Osteoblast (primary cell): ENCODE measurements at regions not wholly inside any gene's neighbourhood (a gene's known extent, or its start where the extent isn't known, plus 50 kb on each side); places are given as distances from the start of the nearest gene placed in this dataset.

ENCODE experiments used
- DNase-seq: peaks from one replicate; pipeline ENCODE4 v3.0.0; 2011; ENCODE audit warnings: low spot score, mixed read lengths; ENCODE audit not compliant: insufficient read length; ENCODE audit errors: missing footprints
- H2AFZ ChIP-seq: 2 replicates; pipeline ENCODE4 v1.6.0; 2011; ENCODE audit warnings: mild to moderate bottlenecking, low read length
- H3K27ac ChIP-seq: 2 replicates; pipeline ENCODE4 v1.5.1; 2011; ENCODE audit warnings: mild to moderate bottlenecking, low read depth, low read length, moderate library complexity
- H3K27me3 ChIP-seq: 2 replicates; pipeline ENCODE4 v1.6.0; 2012; ENCODE audit warnings: mild to moderate bottlenecking, control low read depth, inconsistent platforms, low read length, moderate library complexity; ENCODE audit not compliant: insufficient read depth
- H3K36me3 ChIP-seq: 2 replicates; pipeline ENCODE4 v1.5.1; 2011; ENCODE audit warnings: mild to moderate bottlenecking, low read length, control low read depth, moderate library complexity; ENCODE audit not compliant: insufficient read depth
- H3K4me1 ChIP-seq: 2 replicates; pipeline ENCODE4 v1.5.1; 2011; ENCODE audit warnings: mild to moderate bottlenecking, low read length, control low read depth, moderate library complexity; ENCODE audit not compliant: insufficient read depth
- H3K4me2 ChIP-seq: 2 replicates; pipeline ENCODE4 v1.6.0; 2011; ENCODE audit warnings: mild to moderate bottlenecking, low read length; ENCODE audit not compliant: insufficient read depth
- H3K4me3 ChIP-seq: fragments of 200-600 bp; sonication (generic); 3 replicates; pipeline ENCODE4 v1.5.1; 2012; ENCODE audit warnings: mild to moderate bottlenecking, low read length, inconsistent platforms; ENCODE audit not compliant: insufficient read depth
- H3K79me2 ChIP-seq: 2 replicates; pipeline ENCODE4 v1.6.0; 2012; ENCODE audit warnings: mild to moderate bottlenecking, low read length, control low read depth, inconsistent platforms; ENCODE audit not compliant: insufficient read depth
- H3K9me3 ChIP-seq: 2 replicates; pipeline ENCODE4 v1.5.1; 2011; ENCODE audit warnings: low read depth, low read length, control low read depth
- H4K20me1 ChIP-seq: 2 replicates; pipeline ENCODE4 v1.6.0; 2012; ENCODE audit warnings: mild to moderate bottlenecking, low read length, control low read depth; ENCODE audit not compliant: insufficient read depth
- CTCF ChIP-seq: IDR thresholded peaks from 2 replicates; pipeline ENCODE4 v1.5.1; 2011; ENCODE audit warnings: mild to moderate bottlenecking, low read depth, low read length, moderate library complexity; ENCODE audit errors: extremely low read depth

- Histone ChIP-seq H3K4me2 (no peak overlapping the region), H3K4me3 (no peak overlapping the region), H3K27me3 (no peaks in the 10 kb centered on the region), H3K4me1 (no peaks in the 10 kb centered on the region), H3K27ac (no peak overlapping the region), H4K20me1 (no peaks in the 10 kb centered on the region), H2AFZ (no peak overlapping the region), H3K79me2 (no peaks in the 10 kb centered on the region), H3K36me3 (no peaks in the 10 kb centered on the region), H3K9me3 (no peaks in the 10 kb centered on the region)
- DNase-seq, result no peak
- no peak for TF ChIP-seq CTCF
Measured at GRCh38 chr2:7607441-7608173, 690.4 kb downstream of the RNF144A start.

GRCh38 chr2:7609556-7609955 lies 692.3 kb downstream of the RNF144A start:
- H3K79me2 ChIP-seq, result no peaks in the 10 kb centered on the region
- DNase-seq, result no peak
- no peaks in the 10 kb centered on the region for H3K9me3 ChIP-seq
- H3K27ac ChIP-seq, result no peak overlapping the region
- H3K4me2 ChIP-seq, result no peak overlapping the region
- H2AFZ ChIP-seq, result no peak overlapping the region
- H3K36me3 ChIP-seq, result no peaks in the 10 kb centered on the region
- H3K4me1 ChIP-seq, result no peaks in the 10 kb centered on the region
- no peaks in the 10 kb centered on the region for H4K20me1 ChIP-seq
- TF ChIP-seq CTCF, result no peak
- H3K27me3 ChIP-seq, result no peaks in the 10 kb centered on the region
- H3K4me3 ChIP-seq, result no peak overlapping the region

- peak; percentile 49 for DNase-seq
- Histone ChIP-seq H3K4me2 (no peak overlapping the region), H3K27me3 (no peaks in the 10 kb centered on the region), H3K4me3 (no peak overlapping the region), H3K79me2 (no peaks in the 10 kb centered on the region), H3K36me3 (no peaks in the 10 kb centered on the region), H3K27ac (no peak overlapping the region), H2AFZ (no peak overlapping the region), H3K9me3 (no peaks in the 10 kb centered on the region), H4K20me1 (no peaks in the 10 kb centered on the region), H3K4me1 (no peaks in the 10 kb centered on the region)
- TF ChIP-seq CTCF, result no peak
Measured at GRCh38 chr2:7609974-7610373, 692.8 kb downstream of the RNF144A start.

GRCh38 chr2:7611750-7612149 lies 694.5 kb downstream of the RNF144A start:
- DNase-seq, result no peak
- H4K20me1 ChIP-seq, result no peaks in the 10 kb centered on the region
- no peaks in the 10 kb centered on the region for H3K9me3 ChIP-seq
- no peaks in the 10 kb centered on the region for H3K27me3 ChIP-seq
- TF ChIP-seq CTCF, result no peak
- H3K4me2 ChIP-seq, result no peak overlapping the region
- no peaks in the 10 kb centered on the region for H3K36me3 ChIP-seq
- no peaks in the 10 kb centered on the region for H3K4me1 ChIP-seq
- no peak overlapping the region for H3K4me3 ChIP-seq
- H3K79me2 ChIP-seq, result no peaks in the 10 kb centered on the region
- H2AFZ ChIP-seq, result no peak overlapping the region
- H3K27ac ChIP-seq, result no peak overlapping the region
